ENCODE measurements at regions not wholly inside any gene's neighbourhood (a gene's known extent, or its start where the extent isn't known, plus 50 kb on each side); places are given as distances from the start of the nearest gene placed in this dataset.

DNA sequence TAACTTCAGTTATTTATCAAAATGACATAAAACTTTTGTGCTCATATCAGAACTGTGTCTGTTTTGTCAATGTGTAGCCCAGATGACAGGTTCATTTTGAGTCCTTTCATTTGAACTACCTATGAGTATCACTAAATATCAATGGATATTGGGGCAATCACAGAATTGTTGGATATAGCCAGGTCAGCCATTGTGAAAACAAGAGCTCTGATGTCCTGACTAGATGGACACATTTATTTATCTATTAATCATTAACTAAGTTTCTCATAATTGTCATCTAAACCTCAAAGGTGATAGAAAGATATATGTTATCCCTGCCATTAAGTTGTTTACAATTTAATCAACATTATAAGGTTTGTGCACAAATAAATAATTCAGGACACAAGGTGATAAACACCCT, 638.3 kb upstream of the GRIA3 start:
- no peak overlapping the region for H3K27ac ChIP-seq
- no peaks in the 10 kb centered on the region for H3K4me1 ChIP-seq (replicated peaks in 1 of 2)
- no peak for ATAC-seq (replicated peaks in 6 of 8)
- no peak overlapping the region for H3K4me3 ChIP-seq
- in situ Hi-C loops (cut with MboI; ENCODE audit: low pct_unique_long_range_greater_than_20kb in 2 of 9, low sequenced_read_pairs in 9 of 9, unreplicated experiment in 9 of 9), result no loop called here

DNA sequence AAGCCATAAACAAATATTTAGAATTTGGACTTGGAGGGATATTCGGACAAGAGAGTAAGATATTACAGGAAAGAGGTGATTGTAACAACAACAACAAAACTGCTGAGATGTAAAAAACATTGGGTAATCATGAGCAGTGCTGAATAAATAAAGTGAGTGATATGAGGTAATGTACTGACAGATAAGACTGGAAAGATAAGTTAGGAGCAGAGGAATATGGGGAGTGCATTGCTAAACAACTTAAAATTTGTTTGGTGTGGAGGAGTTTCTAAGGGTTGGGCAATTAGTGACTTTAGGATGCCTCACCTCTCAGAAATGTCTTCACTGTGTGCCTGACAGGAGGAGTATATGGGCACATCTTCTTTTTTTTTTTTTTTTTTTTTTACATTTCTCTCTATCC, 637.8 kb upstream of the GRIA3 start:
- no peak overlapping the region for H3K27ac ChIP-seq
- ATAC-seq (replicated peaks in 6 of 8), result no peak
- WGBS, 10 experiments, result 63 to 100% (median 100%) methylated on average over 1 of the region's 1 CpG; no CpG with 5 or more reads in 1 of the 10 experiments
- H3K4me3 ChIP-seq, result no peak overlapping the region
- in situ Hi-C loops (cut with MboI; ENCODE audit: low pct_unique_long_range_greater_than_20kb in 2 of 9, low sequenced_read_pairs in 9 of 9, unreplicated experiment in 9 of 9), result no loop called here
- H3K4me1 ChIP-seq (replicated peaks in 1 of 2), result no peaks in the 10 kb centered on the region

- H3K4me1 ChIP-seq (replicated peaks in 1 of 2), result no peaks in the 10 kb centered on the region
- H3K4me3 ChIP-seq, result no peak overlapping the region
- in situ Hi-C loops (cut with MboI; ENCODE audit: low pct_unique_long_range_greater_than_20kb in 2 of 9, low sequenced_read_pairs in 9 of 9, unreplicated experiment in 9 of 9), result no loop called here
- peak in 7 of 8 experiments; percentile 31 to 86 (median 48) for ATAC-seq (replicated peaks in 6 of 8)
- no peak overlapping the region for H3K27ac ChIP-seq
- WGBS, 10 experiments, result 0 to 100% (median 42%) methylated on average over 1 to 3 of the region's 3 CpGs; no CpG with 5 or more reads in 4 of the 10 experiments
Observed at GRCh38 chrX:122552286-122552800, 631.7 kb upstream of the GRIA3 start.

DNA sequence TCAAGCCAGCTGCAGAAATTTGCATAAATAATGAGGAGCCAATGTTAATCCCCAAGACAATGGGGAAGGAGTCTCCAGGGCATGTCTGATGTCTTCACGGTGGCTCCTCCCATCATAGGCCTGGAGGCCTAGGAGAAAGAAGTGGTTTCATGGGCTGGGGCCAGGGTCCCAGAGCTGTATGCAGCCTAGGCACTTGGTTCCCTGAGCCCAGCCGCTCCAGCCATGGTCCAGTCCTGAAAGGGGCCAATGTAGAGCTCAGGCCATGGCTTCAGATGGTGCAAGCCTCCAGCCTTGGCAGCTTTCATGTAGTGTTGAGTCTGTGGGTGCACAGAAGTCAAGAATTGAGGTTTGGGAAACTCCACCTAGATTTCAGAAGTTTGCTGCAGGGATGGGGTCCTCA, 628.2 kb upstream of the GRIA3 start:
- 56 to 100% (median 80%) methylated on average over 1 of the region's 2 CpGs; no CpG with 5 or more reads in 7 of the 10 experiments for WGBS, 10 experiments

DNA sequence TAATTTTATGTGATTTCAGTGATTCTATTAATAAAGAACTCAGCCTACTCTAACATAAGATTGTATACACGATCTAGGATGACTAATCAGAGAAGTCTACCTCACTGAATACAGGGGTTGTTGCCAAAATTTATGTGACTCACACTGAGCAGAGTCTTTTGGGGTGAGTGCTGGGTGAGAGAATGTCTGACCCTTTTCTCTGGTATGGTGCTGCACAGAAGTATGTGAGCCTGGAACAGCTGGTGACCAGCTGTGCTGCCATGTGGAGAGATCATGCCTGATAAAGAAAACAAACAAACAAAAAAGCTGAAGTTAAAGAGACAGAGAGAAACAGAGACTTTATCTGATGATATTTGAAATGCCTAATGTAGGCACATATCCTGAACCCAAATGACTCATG, 618.1 kb upstream of the GRIA3 start:
- in situ Hi-C loops (cut with MboI; ENCODE audit: low pct_unique_long_range_greater_than_20kb in 2 of 9, low sequenced_read_pairs in 9 of 9, unreplicated experiment in 9 of 9), result no loop called here
- no peak overlapping the region for H3K27ac ChIP-seq
- H3K4me1 ChIP-seq (replicated peaks in 1 of 2), result no peaks in the 10 kb centered on the region
- H3K4me3 ChIP-seq, result no peak overlapping the region
- ATAC-seq (replicated peaks in 6 of 8), result peak in 3 of 8 experiments; percentile 49 to 99 (median 99)
- WGBS, 10 experiments, result 0 to 86% (median 44%) methylated on average over 1 of the region's 1 CpG; no CpG with 5 or more reads in 6 of the 10 experiments

More for the DNA sequence above, 628.2 kb upstream of the GRIA3 start:
- no peak overlapping the region for H3K27ac ChIP-seq
- no peaks in the 10 kb centered on the region for H3K4me1 ChIP-seq (replicated peaks in 1 of 2)
- no peak overlapping the region for H3K4me3 ChIP-seq
- in situ Hi-C loops (cut with MboI; ENCODE audit: low pct_unique_long_range_greater_than_20kb in 2 of 9, low sequenced_read_pairs in 9 of 9, unreplicated experiment in 9 of 9), result no loop called here
- ATAC-seq (replicated peaks in 6 of 8), result no peak

GRCh38 chrX:122566401-122566800, 617.7 kb upstream of the GRIA3 start:
- Histone ChIP-seq H3K4me1 (replicated peaks in 1 of 2) (no peaks in the 10 kb centered on the region), H3K27ac (no peak overlapping the region), H3K4me3 (no peak overlapping the region)
- in situ Hi-C loops (cut with MboI; ENCODE audit: low pct_unique_long_range_greater_than_20kb in 2 of 9, low sequenced_read_pairs in 9 of 9, unreplicated experiment in 9 of 9), result no loop called here
- peak in 1 of 8 experiments; percentile 12 for ATAC-seq (replicated peaks in 6 of 8)

DNA sequence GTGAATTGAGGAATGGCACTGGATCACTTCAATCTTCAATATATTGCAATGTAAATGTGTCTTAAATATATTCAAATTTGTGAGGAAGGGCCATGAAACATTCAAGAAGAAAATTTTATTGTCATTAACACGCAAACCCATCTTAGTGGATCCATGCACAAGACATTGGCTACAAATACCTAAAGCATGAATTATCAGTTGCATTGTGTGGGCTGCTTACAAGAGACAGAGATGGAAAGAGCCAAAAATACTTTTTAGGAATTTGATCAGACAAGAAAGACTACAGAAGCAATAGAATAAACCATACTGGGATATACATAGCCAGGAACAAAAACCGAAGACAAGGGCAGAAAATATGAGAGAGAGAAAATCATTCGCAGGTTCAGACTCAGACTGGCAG, 616.2 kb upstream of the GRIA3 start:
- H3K4me1 ChIP-seq (replicated peaks in 1 of 2), result no peaks in the 10 kb centered on the region
- in situ Hi-C loops (cut with MboI; ENCODE audit: low pct_unique_long_range_greater_than_20kb in 2 of 9, low sequenced_read_pairs in 9 of 9, unreplicated experiment in 9 of 9), result no loop called here
- 27 to 100% (median 80%) methylated on average over 1 to 3 of the region's 3 CpGs; no CpG with 5 or more reads in 3 of the 10 experiments for WGBS, 10 experiments
- H3K4me3 ChIP-seq, result no peak overlapping the region
- no peak for ATAC-seq (replicated peaks in 6 of 8)
- no peak overlapping the region for H3K27ac ChIP-seq

DNA sequence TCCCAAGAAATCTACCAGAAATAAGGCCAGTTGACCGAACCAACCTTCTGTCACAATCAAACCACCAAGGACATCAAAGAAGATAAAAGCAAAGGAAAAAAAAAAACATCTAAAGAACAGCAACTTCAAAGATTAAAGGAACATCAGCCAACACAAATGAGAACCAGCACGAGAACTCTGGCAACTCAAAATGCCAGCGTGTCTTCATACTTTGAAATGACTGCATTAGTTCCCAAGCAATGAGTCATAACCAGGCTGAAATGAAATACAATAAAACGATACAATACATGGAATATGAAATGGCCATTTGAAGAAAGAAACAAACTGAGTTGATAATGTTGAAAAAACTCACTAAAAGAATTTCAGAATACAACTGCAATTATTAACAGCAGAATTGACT, 611.6 kb upstream of the GRIA3 start:
- H3K4me1 ChIP-seq (replicated peaks in 1 of 2), result no peaks in the 10 kb centered on the region
- no peak for ATAC-seq (replicated peaks in 6 of 8)
- H3K27ac ChIP-seq, result no peak overlapping the region
- no peak overlapping the region for H3K4me3 ChIP-seq
- in situ Hi-C loops (cut with MboI; ENCODE audit: low pct_unique_long_range_greater_than_20kb in 2 of 9, low sequenced_read_pairs in 9 of 9, unreplicated experiment in 9 of 9), result no loop called here
- 0 to 100% (median 33%) methylated on average over 1 to 4 of the region's 4 CpGs for WGBS, 10 experiments

DNA sequence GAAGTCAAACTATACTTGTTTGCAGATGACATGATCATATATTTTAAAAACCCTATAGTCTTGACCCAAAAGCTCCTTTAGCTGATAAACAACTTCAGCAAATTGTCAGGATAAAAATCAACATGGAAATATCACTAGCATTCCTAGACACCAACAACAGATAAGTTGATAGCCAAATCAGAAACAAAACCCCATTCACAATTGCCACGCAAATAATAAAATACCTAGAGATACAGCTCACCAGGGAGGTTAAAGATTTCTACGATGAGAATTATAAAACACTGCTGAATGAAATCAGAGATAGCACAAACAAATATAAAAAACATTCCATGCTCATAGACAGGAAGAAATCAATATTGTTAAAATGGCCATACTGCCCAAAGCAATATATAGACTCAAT, 605.0 kb upstream of the GRIA3 start:
- Histone ChIP-seq H3K27ac (no peak overlapping the region), H3K4me1 (replicated peaks in 1 of 2) (no peaks in the 10 kb centered on the region), H3K4me3 (no peak overlapping the region)
- no peak for ATAC-seq (replicated peaks in 6 of 8)
- in situ Hi-C loops (cut with MboI; ENCODE audit: low pct_unique_long_range_greater_than_20kb in 2 of 9, low sequenced_read_pairs in 9 of 9, unreplicated experiment in 9 of 9), result no loop called here
- 17 to 83% (median 57%) methylated on average over 1 to 2 of the region's 2 CpGs; no CpG with 5 or more reads in 5 of the 10 experiments for WGBS, 10 experiments

DNA sequence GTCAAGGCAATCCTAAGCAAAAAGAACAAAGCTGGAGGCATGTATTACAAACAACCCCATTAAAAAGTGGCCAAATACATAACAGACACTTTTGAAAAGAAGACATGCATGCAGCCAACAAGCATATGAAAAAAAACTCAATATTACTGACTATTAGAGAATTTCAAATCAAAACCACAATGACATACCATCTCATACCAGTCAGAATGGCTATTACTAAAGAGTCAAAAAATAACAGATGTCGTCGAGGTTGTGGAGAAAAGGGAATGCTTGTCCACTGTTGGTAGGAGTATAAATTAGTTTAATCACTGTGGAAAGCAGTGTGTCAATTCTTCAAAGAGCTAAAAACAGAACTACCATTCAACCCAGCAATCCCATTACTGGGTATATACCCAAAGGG, 604.6 kb upstream of the GRIA3 start:
- H3K27ac ChIP-seq, result no peak overlapping the region
- 25 to 100% (median 72%) methylated on average over 2 of the region's 2 CpGs; no CpG with 5 or more reads in 7 of the 10 experiments for WGBS, 10 experiments

GRCh38 chrX:122582280-122582974, 601.7 kb upstream of the GRIA3 start:
- Histone ChIP-seq H3K4me1 (replicated peaks in 1 of 2) (no peaks in the 10 kb centered on the region), H3K4me3 (no peak overlapping the region), H3K27ac (no peak overlapping the region)
- ATAC-seq (replicated peaks in 6 of 8), result peak in 2 of 8 experiments; percentile 83 to 90
- in situ Hi-C loops (cut with MboI; ENCODE audit: low pct_unique_long_range_greater_than_20kb in 2 of 9, low sequenced_read_pairs in 9 of 9, unreplicated experiment in 9 of 9), result no loop called here
- 0 to 69% (median 45%) methylated on average over 2 to 3 of the region's 4 CpGs; no CpG with 5 or more reads in 6 of the 10 experiments for WGBS, 10 experiments

More for the DNA sequence above, 604.6 kb upstream of the GRIA3 start:
- ATAC-seq (replicated peaks in 6 of 8), result no peak
- in situ Hi-C loops (cut with MboI; ENCODE audit: low pct_unique_long_range_greater_than_20kb in 2 of 9, low sequenced_read_pairs in 9 of 9, unreplicated experiment in 9 of 9), result no loop called here
- Histone ChIP-seq H3K4me3 (no peak overlapping the region), H3K4me1 (replicated peaks in 1 of 2) (no peaks in the 10 kb centered on the region)

DNA sequence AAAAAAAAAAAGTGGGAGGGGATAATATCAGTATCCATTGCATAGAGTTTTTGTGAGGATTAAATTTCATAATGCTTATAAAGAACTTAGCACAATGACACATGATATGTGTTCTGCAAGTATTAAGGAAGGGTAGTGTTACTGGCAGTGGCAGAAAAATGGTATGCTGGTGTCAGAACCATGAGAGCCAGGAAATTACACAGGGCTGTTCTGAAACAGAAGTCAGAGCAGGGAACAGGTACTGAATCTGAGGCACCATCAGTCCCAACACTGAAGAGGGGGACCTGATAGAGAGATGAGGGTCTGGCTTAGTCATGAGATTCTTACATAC, 601.1 kb upstream of the GRIA3 start:
- H3K27ac ChIP-seq, result no peak overlapping the region
- no peak overlapping the region for H3K4me3 ChIP-seq
- in situ Hi-C loops (cut with MboI; ENCODE audit: low pct_unique_long_range_greater_than_20kb in 2 of 9, low sequenced_read_pairs in 9 of 9, unreplicated experiment in 9 of 9), result no loop called here
- ATAC-seq (replicated peaks in 6 of 8), result peak in 1 of 8 experiments; percentile 58
- H3K4me1 ChIP-seq (replicated peaks in 1 of 2), result no peaks in the 10 kb centered on the region

- 17 to 100% (median 64%) methylated on average over 1 to 3 of the region's 3 CpGs; no CpG with 5 or more reads in 6 of the 10 experiments for WGBS, 10 experiments
- no peak overlapping the region for H3K4me3 ChIP-seq
- H3K27ac ChIP-seq, result no peak overlapping the region
- in situ Hi-C loops (cut with MboI; ENCODE audit: low pct_unique_long_range_greater_than_20kb in 2 of 9, low sequenced_read_pairs in 9 of 9, unreplicated experiment in 9 of 9), result no loop called here
- no peaks in the 10 kb centered on the region for H3K4me1 ChIP-seq (replicated peaks in 1 of 2)
- no peak for ATAC-seq (replicated peaks in 6 of 8)
Observed at GRCh38 chrX:122583551-122583950, 600.5 kb upstream of the GRIA3 start.

DNA sequence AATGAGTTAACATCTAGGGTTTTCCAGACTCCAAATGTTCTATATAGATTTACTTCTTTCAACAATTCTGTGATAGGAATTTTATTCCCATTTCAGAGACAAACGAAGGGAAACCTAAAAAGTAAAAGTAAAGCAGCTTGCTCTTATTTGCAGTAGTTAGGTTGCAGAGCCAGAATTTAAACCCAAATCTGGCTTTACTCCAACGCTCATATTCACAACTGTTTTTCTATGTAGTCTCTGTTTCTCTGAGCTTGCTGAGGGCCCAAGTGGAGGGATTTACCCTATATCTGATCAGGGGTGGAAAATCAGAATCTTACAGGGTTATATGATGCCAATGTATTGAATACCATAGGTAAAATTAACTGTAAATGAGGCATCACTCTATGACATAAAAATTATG, 599.1 kb upstream of the GRIA3 start:
- in situ Hi-C loops (cut with MboI; ENCODE audit: low pct_unique_long_range_greater_than_20kb in 2 of 9, low sequenced_read_pairs in 9 of 9, unreplicated experiment in 9 of 9), result no loop called here
- no peak overlapping the region for H3K27ac ChIP-seq
- H3K4me1 ChIP-seq (replicated peaks in 1 of 2), result no peaks in the 10 kb centered on the region
- no peak for ATAC-seq (replicated peaks in 6 of 8)
- H3K4me3 ChIP-seq, result no peak overlapping the region
- 0 to 75% (median 17%) methylated on average over 1 to 2 of the region's 2 CpGs; no CpG with 5 or more reads in 4 of the 10 experiments for WGBS, 10 experiments
